ENCODE measurements at regions not wholly inside any gene's neighbourhood (a gene's known extent, or its start where the extent isn't known, plus 50 kb on each side); places are given as distances from the start of the nearest gene placed in this dataset.

GRCh38 chr5:107213025-107213424 lies 457.7 kb downstream of the EFNA5 start:
- no peak for DNase-seq

DNA sequence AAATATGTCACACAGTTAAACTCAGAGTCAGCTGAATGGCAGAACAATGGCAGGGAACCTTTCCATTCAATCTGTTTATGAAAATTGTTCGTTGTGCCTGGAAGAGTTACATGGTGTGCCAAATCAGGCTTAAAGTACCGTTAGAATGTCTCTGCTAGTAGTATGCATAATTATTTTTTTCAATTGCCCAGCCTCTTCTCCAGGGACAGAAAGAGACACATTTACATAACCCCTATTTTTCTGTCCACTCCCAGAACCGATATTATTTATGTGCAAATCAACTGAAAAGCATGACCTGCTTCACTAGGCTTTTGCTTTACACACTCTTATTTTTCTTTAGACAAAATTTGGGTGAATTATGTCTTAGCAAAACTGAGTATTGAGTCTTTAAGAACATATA lies 459.1 kb downstream of the EFNA5 start:
- DNase-seq: no peak

- no peak for DNase-seq
These were observed 461.9 kb downstream of the EFNA5 start for GRCh38 chr5:107208867-107209266.

GRCh38 chr5:107204413-107204812 lies 466.3 kb downstream of the EFNA5 start:
- DNase-seq: no peak

DNA sequence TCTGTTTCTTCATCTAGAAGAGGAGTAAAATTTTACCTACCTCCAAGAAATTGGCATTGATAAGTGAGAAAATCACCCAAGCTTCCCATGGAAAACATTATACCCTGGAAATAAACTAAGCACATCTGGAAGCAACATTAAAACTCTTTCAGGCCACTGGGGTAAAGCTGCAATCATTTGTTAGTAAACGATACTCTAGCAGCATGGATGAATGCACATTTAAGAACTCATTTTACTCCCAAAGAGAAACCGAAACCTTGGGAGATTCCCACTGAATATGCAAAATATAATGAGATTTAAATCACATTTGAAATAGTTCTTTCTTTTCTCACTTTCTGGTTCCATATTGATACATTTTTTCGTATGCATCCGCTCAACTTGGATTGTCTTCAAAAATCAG lies 467.5 kb downstream of the EFNA5 start:
- DNase-seq: no peak

- no peak for DNase-seq
These were observed 471.0 kb downstream of the EFNA5 start for GRCh38 chr5:107199756-107200155.

- DNase-seq: no peak
These were observed 474.2 kb downstream of the EFNA5 start for GRCh38 chr5:107196500-107197059.

DNA sequence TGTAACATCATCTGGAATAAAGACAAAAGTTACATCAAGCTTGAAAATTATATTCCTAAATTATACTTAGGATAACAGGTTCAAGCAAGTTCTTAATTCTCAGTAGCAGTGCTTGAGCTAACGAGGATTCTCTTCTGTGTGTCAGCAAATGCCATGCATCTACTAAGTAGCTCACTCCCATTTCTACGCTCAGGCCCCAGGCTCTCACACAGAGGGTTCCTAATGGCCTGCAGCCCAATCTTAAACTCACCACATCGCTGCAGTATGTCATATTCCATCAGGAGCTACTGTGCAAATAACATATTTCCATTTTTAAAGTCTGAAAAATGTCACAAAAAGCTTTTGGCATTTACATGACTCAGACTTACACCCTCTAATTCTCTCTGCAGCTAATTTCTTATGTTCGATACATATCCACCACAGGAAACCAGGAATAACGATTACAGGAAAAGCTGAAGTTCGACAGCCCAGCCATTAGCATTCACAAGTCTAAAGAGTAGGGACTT lies 474.8 kb downstream of the EFNA5 start:
- no peak for DNase-seq

GRCh38 chr5:107184871-107185270 lies 485.9 kb downstream of the EFNA5 start:
- no peak for DNase-seq

- DNase-seq: no peak
These were observed 486.7 kb downstream of the EFNA5 start for GRCh38 chr5:107184066-107184465.

DNA sequence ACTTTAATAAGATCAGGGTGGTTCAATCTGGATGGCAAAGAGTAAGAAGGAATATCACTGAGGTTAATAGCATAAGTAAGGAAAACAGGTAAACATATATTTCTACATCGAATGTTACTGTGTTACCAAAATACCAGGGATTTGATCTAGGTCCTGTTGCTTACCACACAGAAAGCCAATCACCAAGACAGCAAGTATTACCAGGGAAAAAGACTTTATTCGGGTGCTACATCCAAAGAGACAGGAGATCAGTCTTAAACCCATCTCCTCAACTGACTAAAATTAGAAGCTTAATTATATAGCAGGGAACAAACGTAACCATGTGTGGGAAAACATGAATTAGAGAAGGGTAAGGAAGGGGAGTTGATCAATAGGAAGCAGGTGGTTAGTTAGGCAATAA lies 500.1 kb downstream of the EFNA5 start:
- DNase-seq: no peak

DNA sequence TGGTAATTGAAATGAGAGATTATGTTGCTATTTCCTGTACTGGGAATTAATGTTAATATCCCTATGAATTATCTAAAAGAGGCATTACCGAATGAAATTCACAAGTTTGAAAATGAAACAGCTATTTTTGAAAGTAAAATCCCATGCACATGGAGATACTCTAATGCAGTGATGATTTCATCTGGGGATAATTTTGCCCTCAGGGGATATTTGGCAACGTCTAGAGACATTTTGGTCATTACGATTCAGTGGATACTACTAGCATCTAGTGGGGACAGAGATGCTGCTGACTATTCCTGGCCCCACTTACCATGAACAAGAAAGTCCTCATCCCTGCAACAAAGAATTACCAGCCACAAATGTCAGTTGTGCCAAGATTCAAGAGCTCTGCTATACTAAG lies 500.9 kb downstream of the EFNA5 start:
- no peak for DNase-seq

DNA sequence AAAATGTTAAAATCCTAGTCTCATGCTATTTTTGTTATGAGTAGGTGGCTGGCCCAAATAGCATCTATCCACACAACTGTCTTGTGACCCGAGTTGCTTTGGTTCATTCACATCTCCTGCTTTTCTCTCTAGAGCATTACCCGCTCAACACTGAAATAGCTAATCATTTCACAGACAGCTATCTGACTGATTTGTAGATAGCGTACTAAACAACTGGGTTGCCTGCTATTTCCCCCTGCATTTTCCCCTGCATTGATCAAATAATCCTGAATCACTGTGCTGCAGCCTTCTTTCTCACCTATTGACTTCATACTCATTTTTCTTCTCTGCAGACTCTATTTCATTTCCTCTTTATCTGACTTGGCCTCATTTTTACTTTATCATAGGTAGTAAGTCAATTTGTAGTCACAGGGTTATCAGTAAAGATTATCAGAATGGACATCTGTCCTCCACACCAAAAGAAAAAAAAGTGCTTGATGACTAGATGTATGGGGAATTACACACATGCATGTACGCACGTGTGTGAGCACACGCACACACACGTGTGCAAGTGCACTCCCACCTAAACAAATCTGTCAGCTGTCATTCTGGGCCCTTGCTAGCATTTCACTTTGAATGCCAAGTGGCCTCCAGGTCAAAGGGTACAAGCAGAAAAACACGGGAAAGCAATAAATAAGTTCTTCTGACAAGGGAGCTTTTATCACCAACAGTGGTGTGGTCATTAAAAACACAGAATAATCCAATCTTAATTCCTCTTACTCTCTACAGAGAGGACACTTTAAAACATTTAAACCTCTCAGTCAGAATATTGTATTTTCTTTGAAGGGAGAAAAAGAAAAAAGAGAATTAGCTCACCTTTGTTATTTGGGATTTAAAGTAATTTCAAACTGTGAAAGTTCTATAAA lies 501.6 kb downstream of the EFNA5 start:
- DNase-seq: no peak

DNA sequence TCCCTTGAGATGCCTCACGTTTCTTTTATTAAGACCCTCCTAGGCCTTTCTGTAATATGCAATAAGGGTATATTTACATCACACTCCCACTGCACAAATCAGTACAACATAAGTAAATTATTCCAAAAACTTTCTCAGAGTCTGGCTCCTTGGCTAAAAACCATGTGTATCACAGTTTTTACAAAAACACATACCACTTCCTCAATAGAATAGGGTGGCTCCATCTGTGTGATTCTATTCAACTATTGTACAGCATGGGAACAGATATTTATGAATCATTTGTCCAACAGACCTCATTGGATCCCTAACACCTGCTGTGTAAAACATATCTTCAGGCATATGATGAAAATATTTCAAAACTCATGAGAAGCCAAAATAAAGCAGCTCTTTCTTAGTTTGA lies 502.7 kb downstream of the EFNA5 start:
- no peak for DNase-seq

- DNase-seq: no peak
These were observed 505.4 kb downstream of the EFNA5 start for GRCh38 chr5:107165296-107165695.

GRCh38 chr5:107157809-107158208 lies 512.9 kb downstream of the EFNA5 start:
- DNase-seq: no peak

DNA sequence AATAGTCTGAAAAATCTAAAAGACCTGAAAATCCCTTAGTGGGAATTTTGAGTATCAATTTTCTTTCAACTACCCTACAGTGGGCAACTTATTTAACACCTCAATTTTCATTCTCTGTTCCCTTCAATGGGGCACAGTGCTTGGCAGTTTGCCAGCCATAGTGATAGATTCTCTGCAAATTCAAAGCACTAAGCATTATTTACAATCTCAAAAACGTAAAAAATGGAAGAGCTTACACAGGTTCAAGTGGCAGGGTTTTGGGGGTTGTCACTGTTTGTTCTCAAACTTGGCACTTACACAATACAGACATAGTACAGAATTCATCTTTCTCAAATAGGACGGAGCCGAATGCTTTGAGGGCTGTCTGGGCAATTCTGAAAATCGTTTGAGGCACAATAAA lies 515.0 kb downstream of the EFNA5 start:
- no peak for DNase-seq

- DNase-seq: no peak
These were observed 516.1 kb downstream of the EFNA5 start for GRCh38 chr5:107154593-107154992.

GRCh38 chr5:107153283-107153682 lies 517.5 kb downstream of the EFNA5 start:
- DNase-seq: no peak

- no peak for DNase-seq
These were observed 521.3 kb downstream of the EFNA5 start for GRCh38 chr5:107149243-107150005.

- no peak for DNase-seq
These were observed 523.1 kb downstream of the EFNA5 start for GRCh38 chr5:107147589-107147988.

GRCh38 chr5:107146901-107147300 lies 523.8 kb downstream of the EFNA5 start:
- DNase-seq: no peak

GRCh38 chr5:107135391-107135790 lies 535.3 kb downstream of the EFNA5 start:
- DNase-seq: no peak

DNA sequence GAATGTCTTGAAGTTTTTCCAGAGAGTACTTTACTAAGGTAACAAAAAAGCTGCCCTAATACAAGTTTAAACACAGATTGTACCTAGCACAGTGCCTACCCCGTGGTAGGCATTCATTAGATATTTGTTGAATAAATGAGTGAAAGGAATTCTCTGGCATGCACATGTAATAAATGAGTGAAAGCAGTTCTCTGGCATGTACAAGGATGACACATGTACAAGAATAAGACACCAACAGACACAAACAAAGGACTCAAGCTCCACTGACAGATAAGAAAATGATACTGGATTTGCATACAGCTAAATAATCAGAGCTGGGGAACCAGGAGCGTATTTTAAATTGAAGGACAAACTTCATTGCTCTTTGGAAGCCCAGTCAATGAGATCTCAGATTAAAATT lies 535.8 kb downstream of the EFNA5 start:
- no peak for DNase-seq

Data from stimulated activated CD4-positive, alpha-beta T cell treated with anti-CD3 and anti-CD28 coated beads, Interleukin-2, amount 100 ng/mL, for 24 hours (primary cell).